SK-N-SH (cell line): ENCODE measurements at regions not wholly inside any gene's neighbourhood (a gene's known extent, or its start where the extent isn't known, plus 50 kb on each side); places are given as distances from the start of the nearest gene placed in this dataset.

Experiments
- CTCF ChIA-PET: fragments of 300-600, 350-600 bp; formaldehyde crosslinking; extraction: SDS; loops from one replicate; lab custom pipeline; 2021; lab: Yijun Ruan, JAX
- POLR2A ChIA-PET: fragments of 350-600 bp; sonication (Branson Sonifier 250); formaldehyde crosslinking; extraction: SDS; loops from one replicate; lab custom pipeline; 2020; ENCODE audit warnings: antibody characterized with exemption, inconsistent platforms; lab: Yijun Ruan, JAX
- DNase-seq: peaks from one replicate; pipeline ENCODE4 v3.0.0; 2012
- H2AFZ ChIP-seq: fragments of 200-600 bp; sonication (generic); 2 replicates; pipeline ENCODE4 v1.8.1; 2016; ENCODE audit warnings: antibody characterized with exemption, mild to moderate bottlenecking, low read depth
- H3F3A ChIP-seq: fragments of 200-600 bp; sonication (generic); replicated peaks from 2 replicates; pipeline ENCODE3; 2016; ENCODE audit warnings: antibody characterized with exemption, mild to moderate bottlenecking; ENCODE audit not compliant: insufficient read depth
- H3K27ac ChIP-seq, 2 experiments: fragments of 200-500 bp in 1 of 2; fragments of 200-600 bp in 1 of 2; sonication (Bioruptor generic) in 1 of 2; sonication (generic), shearing (Covaris generic) in 1 of 2; 2 replicates each; pipeline versions ENCODE4 v1.5.1 to v1.6.1; 2014 to 2016; ENCODE audit warnings: low read depth in 2 of 2, inconsistent platforms in 1 of 2, low read length in 1 of 2, mild to moderate bottlenecking in 1 of 2, mixed read lengths in 1 of 2
- H3K27me3 ChIP-seq: fragments of 200-600 bp; sonication (generic), shearing (Covaris generic); 2 replicates; pipeline ENCODE4 v1.6.1; 2016; ENCODE audit warnings: mixed run types; ENCODE audit not compliant: insufficient read depth
- H3K36me3 ChIP-seq, 2 experiments: fragments of 200-500 bp in 1 of 2; fragments of 200-600 bp in 1 of 2; sonication (Bioruptor generic) in 1 of 2; sonication (generic) in 1 of 2; replicated peaks in 1 of 2; 2 replicates each; pipeline versions ENCODE3 to v1.5.1; 2014 to 2016; ENCODE audit warnings: low read length in 1 of 2, mild to moderate bottlenecking in 1 of 2; ENCODE audit not compliant: insufficient read depth in 2 of 2, control insufficient read depth in 1 of 2
- H3K4me1 ChIP-seq, 2 experiments: fragments of 200-500 bp in 1 of 2; fragments of 200-600 bp in 1 of 2; sonication (Bioruptor generic) in 1 of 2; sonication (generic), shearing (Covaris generic) in 1 of 2; 2 replicates each; pipeline versions ENCODE4 v1.5.1 to v1.6.1; 2014 to 2016; ENCODE audit warnings: low read depth in 1 of 2, low read length in 1 of 2, mixed run types in 1 of 2; ENCODE audit not compliant: insufficient read depth in 2 of 2, control insufficient read depth in 1 of 2
- H3K4me2 ChIP-seq: fragments of 200-600 bp; sonication (generic), shearing (Covaris generic); 2 replicates; pipeline ENCODE4 v1.6.1; 2017; ENCODE audit warnings: mixed run types
- H3K4me3 ChIP-seq, 2 experiments: fragments of 200-500 bp in 1 of 2; fragments of 200-600 bp in 1 of 2; sonication (Bioruptor generic) in 1 of 2; sonication (generic), shearing (Covaris generic) in 1 of 2; 2 replicates each; pipeline versions ENCODE4 v1.5.1 to v1.8.1; 2014 to 2016; ENCODE audit warnings: low read depth in 2 of 2, inconsistent platforms in 1 of 2, low read length in 1 of 2, mild to moderate bottlenecking in 1 of 2, mixed read lengths in 1 of 2, moderate library complexity in 1 of 2
- H3K79me2 ChIP-seq: fragments of 200-600 bp; sonication (generic); 2 replicates; pipeline ENCODE4 v1.8.1; 2017; ENCODE audit warnings: mild to moderate bottlenecking; ENCODE audit not compliant: insufficient read depth
- H3K9ac ChIP-seq: fragments of 200-600 bp; sonication (generic); 2 replicates; pipeline ENCODE4 v1.6.1; 2017; ENCODE audit warnings: mixed run types
- H3K9me2 ChIP-seq: fragments of 200-600 bp; sonication (generic); 2 replicates; pipeline ENCODE4 v1.6.1; 2017; ENCODE audit warnings: mixed run types
- H3K9me3 ChIP-seq: fragments of 200-600 bp; sonication (generic); 2 replicates; pipeline ENCODE4 v1.6.1; 2017; ENCODE audit warnings: mixed run types, mild to moderate bottlenecking, moderate library complexity
- H4K20me1 ChIP-seq: fragments of 200-600 bp; sonication (generic); 2 replicates; pipeline ENCODE4 v1.6.1; 2017; ENCODE audit warnings: mild to moderate bottlenecking, mixed run types; ENCODE audit not compliant: insufficient read depth
- CHD2 ChIP-seq: fragments of 150-350 bp; IDR thresholded peaks from 2 replicates; pipeline ENCODE4 v1.6.1; 2018; ENCODE audit warnings: low read length; ENCODE audit not compliant: partially characterized antibody
- FOSL2 ChIP-seq: IDR thresholded peaks from 2 replicates; pipeline ENCODE4 v1.4.0; 2012; ENCODE audit warnings: low read depth, mild to moderate bottlenecking, moderate library complexity, borderline replicate concordance
- FOXM1 ChIP-seq: IDR thresholded peaks from 2 replicates; pipeline ENCODE4 v1.4.0; 2012; ENCODE audit warnings: low read depth, mild to moderate bottlenecking
- GATA2 ChIP-seq: sonication (generic); formaldehyde crosslinking; IDR thresholded peaks from 2 replicates; pipeline ENCODE4 v1.5.0; 2020; ENCODE audit warnings: mild to moderate bottlenecking, missing genetic modification reagents
- IRF3 ChIP-seq: fragments of 150-350 bp; IDR thresholded peaks from 2 replicates; pipeline ENCODE4 v1.6.1; 2016; ENCODE audit warnings: mild to moderate bottlenecking, low read depth, low read length
- MXI1 ChIP-seq: IDR thresholded peaks from 2 replicates; pipeline ENCODE4 v1.6.1; 2012; ENCODE audit warnings: mild to moderate bottlenecking, low read depth, low read length, improper control_type of control experiment
- RFX5 ChIP-seq: IDR thresholded peaks from 2 replicates; pipeline ENCODE4 v1.6.1; 2012; ENCODE audit warnings: mild to moderate bottlenecking, improper control_type of control experiment, low read length
- RXRA ChIP-seq: IDR thresholded peaks from 2 replicates; pipeline ENCODE4 v1.4.0; 2012; ENCODE audit warnings: low read depth, mild to moderate bottlenecking, borderline replicate concordance
- SMC3 ChIP-seq: IDR thresholded peaks from 2 replicates; pipeline ENCODE4 v1.6.1; 2012; ENCODE audit warnings: low read depth, low read length, improper control_type of control experiment
- TCF12 ChIP-seq: IDR thresholded peaks from 2 replicates; pipeline ENCODE4 v1.4.0; 2012
- TEAD4 ChIP-seq: IDR thresholded peaks from 2 replicates; pipeline ENCODE4 v1.4.0; 2012; ENCODE audit warnings: mild to moderate bottlenecking, borderline replicate concordance; ENCODE audit not compliant: insufficient read depth
- USF1 ChIP-seq: IDR thresholded peaks from 2 replicates; pipeline ENCODE4 v1.4.0; 2012; ENCODE audit warnings: low read depth, borderline replicate concordance
- YY1 ChIP-seq: IDR thresholded peaks from 2 replicates; pipeline ENCODE4 v1.4.0; 2012; ENCODE audit warnings: low read depth, mild to moderate bottlenecking
- WGBS: methylation state at CpG from one replicate; pipeline ENCODE4 v1.1.6; 2017; ENCODE audit warnings: low lambda C conversion rate; 5-methylcytosine and 5-hydroxymethylcytosine counted together

GRCh38 chr2:241947004-241947350, 77.4 kb downstream of the RTP5 start:
- H3F3A ChIP-seq: no peaks in the 10 kb centered on the region
- POLR2A ChIA-PET: no interaction called here

GRCh38 chr2:241947401-241947800, 77.9 kb downstream of the RTP5 start:
- Histone ChIP-seq H3K9me2 (no peaks in the 10 kb centered on the region), H3K79me2 (no peaks in the 10 kb centered on the region), H3K9ac (no peak overlapping the region), H3K4me3 (no peak overlapping the region), H3K27me3 (no peaks in the 10 kb centered on the region), H4K20me1 (no peaks in the 10 kb centered on the region), H2AFZ (no peak overlapping the region), H3K27ac (no peak overlapping the region), H3F3A (no peaks in the 10 kb centered on the region), H3K4me2 (no peak overlapping the region), H3K4me1 (peaks cover 0 to 5% of the 10 kb centered on the region in 2 experiments; a peak in 1 of 4 replicates), H3K9me3 (no peaks in the 10 kb centered on the region), H3K36me3 (no peaks in the 10 kb centered on the region)
- CTCF ChIA-PET: interaction anchor here (1.0 kb wide), 1 partner anchor 13 kb away, joined by 3 read pairs; no protein-coding TSS in a partner anchor
- 82% methylated on average over 21 of the region's 21 CpGs for WGBS
- POLR2A ChIA-PET: no interaction called here
- DNase-seq: no peak
- TF ChIP-seq RXRA (no peak), CHD2 (no peak), USF1 (no peak), RFX5 (no peak), TCF12 (no peak), GATA2 (CRISPR knock-in tag) (no peak), FOSL2 (no peak), YY1 (no peak)

More at GRCh38 chr2:241947004-241947350, 77.4 kb downstream of the RTP5 start:
- Histone ChIP-seq H3K4me1 (peaks cover 0 to 9% of the 10 kb centered on the region in 2 experiments; a peak in 1 of 4 replicates), H3K27ac (no peak overlapping the region), H3K27me3 (no peaks in the 10 kb centered on the region), H3K9ac (no peak overlapping the region), H3K9me3 (no peaks in the 10 kb centered on the region), H2AFZ (no peak overlapping the region), H3K4me3 (no peak overlapping the region), H4K20me1 (no peaks in the 10 kb centered on the region), H3K79me2 (no peaks in the 10 kb centered on the region), H3K36me3 (no peaks in the 10 kb centered on the region), H3K9me2 (no peaks in the 10 kb centered on the region), H3K4me2 (no peak overlapping the region)
- TF ChIP-seq IRF3: no peak
- no peak for TF ChIP-seq SMC3
- no peak for TF ChIP-seq MXI1
- TF ChIP-seq FOSL2: no peak
- no peak for TF ChIP-seq TEAD4
- no peak for TF ChIP-seq CHD2
- no peak for TF ChIP-seq GATA2 (CRISPR knock-in tag)
- TF ChIP-seq FOXM1: no peak
- WGBS: 87% methylated on average over 28 of the region's 28 CpGs
- no peak for DNase-seq
- CTCF ChIA-PET: no interaction called here
